HepG2 (cell line): ENCODE measurements at regions not wholly inside any gene's neighbourhood (a gene's known extent, or its start where the extent isn't known, plus 50 kb on each side); places are given as distances from the start of the nearest gene placed in this dataset.

Experiments used
- ATAC-seq: fragments of 200-7000 bp; cut with Tn5 transposase; 3 replicates; pipeline ENCODE4 v1.9.1; 2020; ENCODE audit warnings: mild to moderate bottlenecking, moderate library complexity
- BruUV-seq: library from RNA; stranded (reverse); fragments of 400-500 nt; replicated peaks from 2 replicates; lab custom pipeline; 2021; lab: Mats Ljungman, UMichigan
- CTCF ChIA-PET: fragments of 300-600 bp; formaldehyde crosslinking; extraction: SDS; loops from one replicate; lab custom pipeline; 2021; ENCODE audit warnings: low total read pairs, inconsistent platforms, low intra/inter-chr PET ratio; lab: Yijun Ruan, JAX
- POLR2A ChIA-PET: fragments of 350-600 bp; sonication (Branson Sonifier 250); formaldehyde crosslinking; loops from one replicate; lab custom pipeline; 2020; ENCODE audit warnings: antibody characterized with exemption, inconsistent platforms; lab: Yijun Ruan, JAX
- DNase-seq: peaks from one replicate; pipeline ENCODE4 v3.0.0-alpha.2; 2015; ENCODE audit warnings: low spot score
- FAIRE-seq: peaks from 3 replicates; lab custom pipeline; 2011; peaks lifted over from hg19 to GRCh38; lab: Jason Lieb, UNC
- H2AFZ ChIP-seq: one replicate; pipeline ENCODE4 v1.6.1; 2011; ENCODE audit warnings: low read length, inconsistent platforms
- H3K27ac ChIP-seq: fragments of 300-600 bp; 3 replicates; pipeline ENCODE4 v1.8.0; 2011; ENCODE audit warnings: mixed run types, mild to moderate bottlenecking, mixed read lengths, low read length, inconsistent platforms; ENCODE audit not compliant: insufficient read depth; ENCODE audit errors: extremely low read length
- H3K27me3 ChIP-seq, 2 experiments: fragments of 200-600 bp in 1 of 2; 2 replicates in 1 of 2; 3 replicates in 1 of 2; pipeline versions ENCODE4 v1.6.0 to v1.8.0; 2011; ENCODE audit warnings: low read length in 2 of 2, mild to moderate bottlenecking in 2 of 2, moderate library complexity in 2 of 2, inconsistent platforms in 1 of 2; ENCODE audit not compliant: insufficient read depth in 2 of 2, control insufficient read depth in 1 of 2
- H3K36me3 ChIP-seq, 2 experiments: fragments of 200-600 bp in 1 of 2; replicated peaks in 1 of 2; 2 replicates in 1 of 2; 3 replicates in 1 of 2; pipeline versions ENCODE4 v1.5.1 to v1.8.0; 2011; ENCODE audit warnings: low read length in 2 of 2, inconsistent platforms in 1 of 2; ENCODE audit not compliant: insufficient read depth in 2 of 2, control insufficient read depth in 1 of 2
- H3K4me1 ChIP-seq: 2 replicates; pipeline ENCODE4 v1.5.1; 2012; ENCODE audit warnings: low read length, inconsistent platforms; ENCODE audit not compliant: insufficient read depth
- H3K4me2 ChIP-seq: 2 replicates; pipeline ENCODE4 v1.6.0; 2011; ENCODE audit warnings: low read depth, low read length, inconsistent platforms
- H3K4me3 ChIP-seq, 3 experiments: fragments of 200-600 bp in 1 of 3; sonication (generic), shearing (Covaris generic) in 1 of 3; replicated peaks in 1 of 3; 2 replicates each; pipeline ENCODE4 v1.5.1; 2011 to 2016; ENCODE audit warnings: low read length in 3 of 3, inconsistent platforms in 2 of 3, low read depth in 2 of 3, mild to moderate bottlenecking in 2 of 3, control low read depth in 1 of 3, mixed read lengths in 1 of 3; ENCODE audit not compliant: insufficient read depth in 1 of 3
- H3K79me2 ChIP-seq: one replicate; pipeline ENCODE4 v1.6.1; 2011; ENCODE audit warnings: low read length, inconsistent platforms; ENCODE audit not compliant: insufficient read depth
- H3K9ac ChIP-seq: 2 replicates; pipeline ENCODE4 v1.6.0; 2011; ENCODE audit warnings: mild to moderate bottlenecking, low read depth, low read length, inconsistent platforms; ENCODE audit not compliant: insufficient read depth
- H3K9me3 ChIP-seq: 2 replicates; pipeline ENCODE4 v1.5.1; 2012; ENCODE audit warnings: mild to moderate bottlenecking, low read length
- H4K20me1 ChIP-seq: 2 replicates; pipeline ENCODE4 v1.6.0; 2011; ENCODE audit warnings: inconsistent platforms, mild to moderate bottlenecking, low read length, moderate library complexity; ENCODE audit not compliant: insufficient read depth
- CBX5 ChIP-seq: sonication (generic); formaldehyde crosslinking; IDR thresholded peaks from 2 replicates; pipeline ENCODE4 v1.4.0; 2020; ENCODE audit warnings: missing genetic modification reagents, borderline replicate concordance
- CREM ChIP-seq, 2 experiments: sonication (generic) in 1 of 2; formaldehyde crosslinking in 1 of 2; IDR thresholded peaks; 2 replicates each; pipeline versions ENCODE4 v1.4.0 to v1.6.1; 2016 to 2020; ENCODE audit warnings: antibody characterized with exemption in 1 of 2, mild to moderate bottlenecking in 1 of 2, missing genetic modification reagents in 1 of 2
- DPF2 ChIP-seq: sonication (generic); formaldehyde crosslinking; IDR thresholded peaks from 2 replicates; pipeline ENCODE4 v1.4.0; 2020; ENCODE audit warnings: mild to moderate bottlenecking, low read depth, missing genetic modification reagents, borderline replicate concordance
- ETV5 ChIP-seq: IDR thresholded peaks from 2 replicates; pipeline ENCODE4 v1.6.1; 2018; ENCODE audit warnings: missing biosample characterization, missing genetic modification reagents, inconsistent platforms, borderline replicate concordance
- HNRNPLL ChIP-seq: fragments of 200-400 bp; formaldehyde crosslinking; IDR thresholded peaks from 2 replicates; pipeline ENCODE4 v1.6.1; 2017; ENCODE audit warnings: mild to moderate bottlenecking, low read depth, low read length; ENCODE audit not compliant: poor library complexity, severe bottlenecking
- KLF12 ChIP-seq: sonication (generic); formaldehyde crosslinking; IDR thresholded peaks from 2 replicates; pipeline ENCODE4 v1.4.0; 2020; ENCODE audit warnings: missing genetic modification reagents, borderline replicate concordance
- MED13 ChIP-seq: sonication (generic); formaldehyde crosslinking; IDR thresholded peaks from 2 replicates; pipeline ENCODE4 v1.5.0; 2020; ENCODE audit warnings: missing genetic modification reagents
- ZNF124 ChIP-seq: sonication (generic); formaldehyde crosslinking; IDR thresholded peaks from 2 replicates; pipeline ENCODE4 v1.4.0; 2020; ENCODE audit warnings: missing genetic modification reagents
- ZNF335 ChIP-seq: sonication (generic); formaldehyde crosslinking; IDR thresholded peaks from 2 replicates; pipeline ENCODE4 v1.4.0; 2020; ENCODE audit warnings: missing genetic modification reagents
- ZNF430 ChIP-seq: sonication (generic); formaldehyde crosslinking; IDR thresholded peaks from 2 replicates; pipeline ENCODE4 v1.9.0; 2021; ENCODE audit warnings: mild to moderate bottlenecking, missing genetic modification reagents
- ZNF557 ChIP-seq: sonication (generic); formaldehyde crosslinking; IDR thresholded peaks from 2 replicates; pipeline ENCODE4 v1.4.0; 2020; ENCODE audit warnings: missing genetic modification reagents
- WGBS: methylation state at CpG from one replicate; pipeline ENCODE4 v1.1.6; 2017; ENCODE audit warnings: low lambda C conversion rate; 5-methylcytosine and 5-hydroxymethylcytosine counted together
- in situ Hi-C: cut with HindIII; loops from 2 replicates; pipeline ENCODE4 v1.10.0; 2017; ENCODE audit warnings: low pct_unique_long_range_greater_than_20kb; ENCODE audit not compliant: extremely low pct_ligation_motif_present
- intact Hi-C: fragments of 100-400 bp; cut with micrococcal nuclease; formaldehyde crosslinking; loops from one replicate; pipeline ENCODE4 v1.10.0; 2022; ENCODE audit not compliant: unreplicated experiment
- TF ChIP-seq, protein P1 (sequence below): sonication (generic); formaldehyde crosslinking; IDR thresholded peaks from 2 replicates; pipeline ENCODE4 v1.8.0; 2022; ENCODE audit warnings: mild to moderate bottlenecking, missing genetic modification reagents; ENCODE audit not compliant: insufficient replicate concordance
- TF ChIP-seq, protein P2 (sequence below): sonication (generic); formaldehyde crosslinking; IDR thresholded peaks from 2 replicates; pipeline ENCODE4 v1.4.0; 2020; ENCODE audit warnings: mild to moderate bottlenecking, missing genetic modification reagents
- TF ChIP-seq, protein P3 (sequence below): sonication (generic); formaldehyde crosslinking; IDR thresholded peaks from 2 replicates; pipeline ENCODE4 v1.4.0; 2020; ENCODE audit warnings: missing genetic modification reagents
- TF ChIP-seq, protein P4 (sequence below): sonication (generic); formaldehyde crosslinking; IDR thresholded peaks from 2 replicates; pipeline ENCODE4 v1.8.0; 2022; ENCODE audit warnings: missing genetic modification reagents, low read depth, mild to moderate bottlenecking, borderline replicate concordance

DNA sequence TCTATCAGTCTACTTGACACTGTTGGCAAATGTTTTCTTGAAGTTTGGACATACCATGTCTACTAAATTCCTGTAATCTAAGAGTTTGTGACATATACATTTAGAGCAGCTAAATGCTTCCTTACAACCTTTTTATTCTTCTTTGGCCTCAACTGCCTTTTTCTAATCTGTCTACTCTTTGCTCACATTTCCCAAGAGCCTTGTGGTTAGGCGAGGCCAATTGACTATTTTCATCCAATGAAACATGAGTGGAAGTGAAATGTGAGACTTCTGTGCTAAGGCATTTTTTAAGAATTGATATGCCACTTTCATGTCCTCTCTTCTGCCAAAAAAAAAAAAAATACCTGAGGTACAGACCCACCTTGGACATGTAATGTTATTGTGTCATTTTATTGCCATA, 158.2 kb upstream of the MCHR2 start:
- 0% methylated on average over 1 of the region's 1 CpG for WGBS
- TF ChIP-seq, protein P1, sequence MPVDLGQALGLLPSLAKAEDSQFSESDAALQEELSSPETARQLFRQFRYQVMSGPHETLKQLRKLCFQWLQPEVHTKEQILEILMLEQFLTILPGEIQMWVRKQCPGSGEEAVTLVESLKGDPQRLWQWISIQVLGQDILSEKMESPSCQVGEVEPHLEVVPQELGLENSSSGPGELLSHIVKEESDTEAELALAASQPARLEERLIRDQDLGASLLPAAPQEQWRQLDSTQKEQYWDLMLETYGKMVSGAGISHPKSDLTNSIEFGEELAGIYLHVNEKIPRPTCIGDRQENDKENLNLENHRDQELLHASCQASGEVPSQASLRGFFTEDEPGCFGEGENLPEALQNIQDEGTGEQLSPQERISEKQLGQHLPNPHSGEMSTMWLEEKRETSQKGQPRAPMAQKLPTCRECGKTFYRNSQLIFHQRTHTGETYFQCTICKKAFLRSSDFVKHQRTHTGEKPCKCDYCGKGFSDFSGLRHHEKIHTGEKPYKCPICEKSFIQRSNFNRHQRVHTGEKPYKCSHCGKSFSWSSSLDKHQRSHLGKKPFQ, result no peak
- TF ChIP-seq ETV5 (CRISPR knock-in tag) (no peak), DPF2 (CRISPR knock-in tag) (no peak), ZNF335 (CRISPR knock-in tag) (no peak), ZNF557 (CRISPR knock-in tag) (no peak), HNRNPLL (no peak), KLF12 (CRISPR knock-in tag) (no peak), CBX5 (no peak), CREM (IDR thresholded peaks at IDR 0.05) (no peak), CREM (CRISPR knock-in tag; IDR thresholded peaks at IDR 0.05) (no peak), ZNF124 (CRISPR knock-in tag) (no peak), MED13 (CRISPR knock-in tag) (no peak), ZNF430 (CRISPR knock-in tag) (no peak)
- TF ChIP-seq, protein P2, sequence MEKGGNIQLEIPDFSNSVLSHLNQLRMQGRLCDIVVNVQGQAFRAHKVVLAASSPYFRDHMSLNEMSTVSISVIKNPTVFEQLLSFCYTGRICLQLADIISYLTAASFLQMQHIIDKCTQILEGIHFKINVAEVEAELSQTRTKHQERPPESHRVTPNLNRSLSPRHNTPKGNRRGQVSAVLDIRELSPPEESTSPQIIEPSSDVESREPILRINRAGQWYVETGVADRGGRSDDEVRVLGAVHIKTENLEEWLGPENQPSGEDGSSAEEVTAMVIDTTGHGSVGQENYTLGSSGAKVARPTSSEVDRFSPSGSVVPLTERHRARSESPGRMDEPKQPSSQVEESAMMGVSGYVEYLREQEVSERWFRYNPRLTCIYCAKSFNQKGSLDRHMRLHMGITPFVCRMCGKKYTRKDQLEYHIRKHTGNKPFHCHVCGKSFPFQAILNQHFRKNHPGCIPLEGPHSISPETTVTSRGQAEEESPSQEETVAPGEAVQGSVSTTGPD, result no peak
- TF ChIP-seq, protein P3, sequence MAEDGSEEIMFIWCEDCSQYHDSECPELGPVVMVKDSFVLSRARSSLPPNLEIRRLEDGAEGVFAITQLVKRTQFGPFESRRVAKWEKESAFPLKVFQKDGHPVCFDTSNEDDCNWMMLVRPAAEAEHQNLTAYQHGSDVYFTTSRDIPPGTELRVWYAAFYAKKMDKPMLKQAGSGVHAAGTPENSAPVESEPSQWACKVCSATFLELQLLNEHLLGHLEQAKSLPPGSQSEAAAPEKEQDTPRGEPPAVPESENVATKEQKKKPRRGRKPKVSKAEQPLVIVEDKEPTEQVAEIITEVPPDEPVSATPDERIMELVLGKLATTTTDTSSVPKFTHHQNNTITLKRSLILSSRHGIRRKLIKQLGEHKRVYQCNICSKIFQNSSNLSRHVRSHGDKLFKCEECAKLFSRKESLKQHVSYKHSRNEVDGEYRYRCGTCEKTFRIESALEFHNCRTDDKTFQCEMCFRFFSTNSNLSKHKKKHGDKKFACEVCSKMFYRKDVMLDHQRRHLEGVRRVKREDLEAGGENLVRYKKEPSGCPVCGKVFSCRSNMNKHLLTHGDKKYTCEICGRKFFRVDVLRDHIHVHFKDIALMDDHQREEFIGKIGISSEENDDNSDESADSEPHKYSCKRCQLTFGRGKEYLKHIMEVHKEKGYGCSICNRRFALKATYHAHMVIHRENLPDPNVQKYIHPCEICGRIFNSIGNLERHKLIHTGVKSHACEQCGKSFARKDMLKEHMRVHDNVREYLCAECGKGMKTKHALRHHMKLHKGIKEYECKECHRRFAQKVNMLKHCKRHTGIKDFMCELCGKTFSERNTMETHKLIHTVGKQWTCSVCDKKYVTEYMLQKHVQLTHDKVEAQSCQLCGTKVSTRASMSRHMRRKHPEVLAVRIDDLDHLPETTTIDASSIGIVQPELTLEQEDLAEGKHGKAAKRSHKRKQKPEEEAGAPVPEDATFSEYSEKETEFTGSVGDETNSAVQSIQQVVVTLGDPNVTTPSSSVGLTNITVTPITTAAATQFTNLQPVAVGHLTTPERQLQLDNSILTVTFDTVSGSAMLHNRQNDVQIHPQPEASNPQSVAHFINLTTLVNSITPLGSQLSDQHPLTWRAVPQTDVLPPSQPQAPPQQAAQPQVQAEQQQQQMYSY (CRISPR knock-in tag), result no peak
- TF ChIP-seq, protein P4, sequence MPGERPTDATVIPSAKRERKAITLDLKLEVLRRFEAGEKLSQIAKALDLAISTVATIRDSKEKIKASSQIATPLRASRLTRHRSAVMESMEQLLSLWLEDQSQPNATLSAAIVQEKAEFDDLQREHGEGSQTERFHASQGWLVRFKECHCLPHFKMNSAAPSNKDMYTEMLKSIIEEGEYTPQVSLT, result no peak
- H3K36me3 ChIP-seq, result no peaks in the 10 kb centered on the region
- DNase-seq (no peak), ATAC-seq (no peak), FAIRE-seq (no peak)
- ChIA-PET CTCF (no interaction called here), POLR2A (no interaction called here)
- no peak overlapping the region for H3K9ac ChIP-seq
- H3K4me3 ChIP-seq, result no peak overlapping the region
- no peak overlapping the region for H3K27ac ChIP-seq
- H3K4me2 ChIP-seq, result no peak overlapping the region
- no peak overlapping the region for H2AFZ ChIP-seq
- in situ Hi-C loops (no loop called here), intact Hi-C loops (no loop called here)
- H3K4me1 ChIP-seq, result no peaks in the 10 kb centered on the region
- no peaks in the 10 kb centered on the region for H4K20me1 ChIP-seq
- BruUV-seq, result no TSS peak
- no peaks in the 10 kb centered on the region for H3K9me3 ChIP-seq
- no peaks in the 10 kb centered on the region for H3K79me2 ChIP-seq
- no peaks in the 10 kb centered on the region for H3K27me3 ChIP-seq
